ENCODE measurements at regions not wholly inside any gene's neighbourhood (a gene's known extent, or its start where the extent isn't known, plus 50 kb on each side); places are given as distances from the start of the nearest gene placed in this dataset.

GRCh38 chrY:8673896-8674295, 663.4 kb upstream of the TSPY4 start:
- TF ChIP-seq CTCF (IDR thresholded peaks at IDR 0.05 in 4 of 5, conservative IDR thresholded peaks at IDR 0.05 in 1 of 5), result no peak
- no peak for TF ChIP-seq POLR2A (IDR thresholded peaks at IDR 0.05)

All from gastrocnemius medialis (tissue), 4 donors.